Suprapubic skin (tissue), 3 donors: ENCODE measurements at regions not wholly inside any gene's neighbourhood (a gene's known extent, or its start where the extent isn't known, plus 50 kb on each side); places are given as distances from the start of the nearest gene placed in this dataset.

ENCODE experiments used
- CTCF ChIP-seq, 2 donors: fragments of 200-600 bp in 1 of 2; fragments of 450-650 bp in 1 of 2; sonication (generic) in 1 of 2; IDR thresholded peaks; one replicate each; pipeline ENCODE4 v1.5.1; 2016 to 2019; ENCODE audit warnings: antibody characterized with exemption in 2 of 2, mild to moderate bottlenecking in 1 of 2, moderate library complexity in 1 of 2
- POLR2A ChIP-seq, 2 donors: fragments of 450-650 bp; IDR thresholded peaks; one replicate each; pipeline ENCODE4 v1.6.1; 2017; ENCODE audit warnings: antibody characterized with exemption in 2 of 2, mild to moderate bottlenecking in 2 of 2, moderate library complexity in 2 of 2

DNA sequence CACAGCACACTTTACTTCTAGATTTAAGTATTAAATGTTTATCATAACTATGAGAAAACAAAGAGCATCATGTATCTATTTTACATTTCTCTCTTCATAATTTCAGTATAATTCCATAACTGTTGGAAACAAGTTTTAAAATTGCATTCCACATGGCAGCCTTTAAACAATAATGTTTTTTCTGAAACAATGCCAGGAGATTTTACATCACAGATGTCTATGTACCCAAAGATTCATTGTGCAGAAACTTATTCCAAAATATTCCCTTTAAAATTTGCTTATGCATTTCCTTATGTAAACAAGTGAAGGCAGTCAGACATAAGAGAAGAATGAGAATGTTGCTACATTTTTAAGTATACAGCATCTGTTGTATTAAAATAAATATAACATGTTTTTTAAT, 324.9 kb upstream of the COL8A1 start:
- TF ChIP-seq POLR2A (IDR thresholded peaks at IDR 0.05) (no peak), CTCF (IDR thresholded peaks at IDR 0.05) (no peak)
